ENCODE measurements at regions not wholly inside any gene's neighbourhood (a gene's known extent, or its start where the extent isn't known, plus 50 kb on each side); places are given as distances from the start of the nearest gene placed in this dataset.
A peak's percentile ranks its signal among the peaks of the same experiment; 100 is the strongest.

DNA sequence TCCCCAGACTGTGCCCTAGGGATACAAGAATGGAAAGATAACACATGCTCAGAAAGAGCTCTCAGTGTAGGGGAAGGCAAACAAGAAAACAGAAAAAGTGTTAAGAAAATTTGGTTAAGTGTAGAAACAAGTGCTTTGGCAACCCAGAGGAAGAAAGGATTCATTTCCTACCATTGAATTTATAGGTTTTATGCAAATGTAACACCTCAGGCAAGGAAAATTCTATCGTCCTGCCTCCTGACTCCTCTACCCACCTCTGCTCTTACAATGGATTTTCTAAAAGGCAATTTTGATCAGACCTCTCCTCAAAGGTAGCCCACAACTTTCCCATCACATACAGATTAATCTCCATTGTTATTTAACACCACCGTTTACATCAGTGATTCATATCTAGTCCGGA, 298.7 kb downstream of the RFC3 start:
- no peak for DNase-seq (ENCODE audit: low read depth)

GRCh38 chr13:34124666-34125306, 306.8 kb downstream of the RFC3 start:
- DNase-seq (ENCODE audit: low read depth), result no peak

DNA sequence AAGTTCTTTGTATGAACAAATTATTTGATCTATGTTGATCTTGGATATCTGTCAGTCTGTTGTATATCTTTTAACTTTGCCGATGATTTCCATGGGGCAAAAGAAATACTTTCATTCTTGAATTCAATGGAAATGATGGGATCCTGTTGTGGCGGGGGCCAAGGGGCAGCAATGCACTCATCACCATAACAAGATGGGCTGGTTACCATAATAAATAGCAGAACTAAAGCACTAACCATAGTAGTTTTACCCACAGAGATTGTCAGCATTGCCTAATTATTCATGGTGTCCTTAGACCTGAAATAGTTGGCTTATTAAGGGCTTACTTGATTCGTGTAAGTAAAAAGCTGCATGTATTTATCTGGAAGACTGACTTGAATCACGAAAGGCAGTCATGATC, 309.6 kb downstream of the RFC3 start:
- no peak for DNase-seq (ENCODE audit: low read depth)

DNA sequence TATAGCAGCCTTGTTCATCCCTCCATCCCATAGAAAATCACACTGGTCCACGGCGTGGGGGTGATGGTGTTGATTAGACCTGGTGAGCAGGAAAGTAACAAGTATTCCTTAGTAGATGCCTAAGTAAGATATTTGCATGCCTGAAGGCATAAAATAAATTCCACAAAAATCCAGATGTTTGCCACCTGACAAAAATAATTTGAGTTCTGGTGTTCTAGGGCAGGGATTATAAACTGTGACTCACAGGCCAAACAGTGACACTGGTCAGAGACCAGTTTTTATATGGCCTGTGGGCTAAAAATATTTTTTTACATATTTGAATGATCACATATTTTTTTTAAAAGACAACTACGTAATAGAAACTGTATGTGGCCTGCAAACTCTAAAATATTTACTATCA, 310.7 kb downstream of the RFC3 start:
- DNase-seq (ENCODE audit: low read depth), result no peak

- no peak for DNase-seq (ENCODE audit: low read depth)
These were observed 311.5 kb downstream of the RFC3 start for GRCh38 chr13:34129436-34129835.

- no peak for DNase-seq (ENCODE audit: low read depth)
These were observed 319.3 kb downstream of the RFC3 start for GRCh38 chr13:34137200-34137599.

DNA sequence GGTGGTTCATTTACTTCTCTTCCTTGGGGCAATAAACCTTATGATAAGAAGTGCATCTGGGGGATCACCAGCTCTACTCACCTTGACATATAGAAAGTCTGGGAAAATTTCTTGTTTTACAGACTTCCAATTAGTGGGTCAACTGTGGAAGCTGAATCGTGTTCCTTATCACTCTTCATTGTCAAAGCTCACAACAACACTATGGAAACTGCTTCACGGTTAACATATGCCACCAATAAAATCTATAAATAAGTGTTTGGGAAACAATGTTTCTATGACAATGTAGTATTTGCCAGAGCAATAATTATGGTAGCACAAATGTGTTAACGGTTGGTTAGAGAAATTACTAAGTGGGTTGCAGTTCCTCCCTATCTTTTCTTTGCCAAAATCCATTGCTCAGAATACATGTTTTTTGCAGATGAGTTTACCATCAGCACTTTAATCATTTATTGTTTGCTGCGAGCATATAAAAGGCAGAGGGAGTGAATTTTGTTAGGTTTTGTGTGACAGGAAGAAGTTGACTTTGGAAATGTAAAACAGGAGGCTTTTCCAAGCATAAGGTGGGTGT, 321.8 kb downstream of the RFC3 start:
- no peak for DNase-seq (ENCODE audit: low read depth)

DNA sequence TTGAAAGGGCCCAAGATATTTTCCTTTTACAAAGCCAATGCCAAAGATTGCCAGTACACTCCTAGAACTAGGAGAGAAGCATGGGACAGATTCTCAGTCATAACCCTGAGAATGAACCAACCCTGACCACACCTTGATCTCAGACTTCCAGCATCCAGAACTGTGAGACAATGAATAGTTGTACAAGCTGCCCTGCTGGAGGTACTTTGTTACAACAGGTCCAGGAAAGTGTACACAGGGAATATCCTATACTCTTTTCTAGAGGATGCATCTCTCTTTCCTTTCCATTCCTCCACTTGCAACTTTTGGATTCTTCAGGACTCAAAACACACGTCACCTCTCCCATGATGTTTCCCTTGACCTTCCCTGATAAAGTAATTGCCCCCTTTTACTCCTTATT, 325.7 kb downstream of the RFC3 start:
- no peak for DNase-seq (ENCODE audit: low read depth)

- DNase-seq (ENCODE audit: low read depth), result no peak
These were observed 326.2 kb downstream of the RFC3 start for GRCh38 chr13:34144142-34144541.

- no peak for DNase-seq (ENCODE audit: low read depth)
These were observed 327.1 kb downstream of the RFC3 start for GRCh38 chr13:34145061-34145460.

DNA sequence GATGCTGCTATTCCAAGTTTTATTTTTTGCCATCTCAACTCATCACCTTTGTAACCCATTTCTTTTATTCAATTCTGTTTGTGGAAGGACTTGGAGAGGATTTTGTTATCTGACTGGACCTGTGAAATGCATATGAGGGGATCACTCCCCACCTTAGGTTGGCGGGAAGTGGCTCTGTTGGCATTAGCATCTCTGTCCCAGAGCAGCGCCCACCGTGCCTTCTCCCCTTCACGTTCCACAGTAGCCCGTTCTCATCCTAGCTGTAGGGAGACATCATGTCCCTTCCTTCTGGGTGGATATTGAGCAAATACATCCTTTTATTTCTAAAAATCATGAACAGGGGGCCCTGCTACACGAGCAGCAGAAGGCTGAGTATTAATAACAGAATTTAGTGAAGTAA, 330.4 kb downstream of the RFC3 start:
- DNase-seq (ENCODE audit: low read depth), result no peak

DNA sequence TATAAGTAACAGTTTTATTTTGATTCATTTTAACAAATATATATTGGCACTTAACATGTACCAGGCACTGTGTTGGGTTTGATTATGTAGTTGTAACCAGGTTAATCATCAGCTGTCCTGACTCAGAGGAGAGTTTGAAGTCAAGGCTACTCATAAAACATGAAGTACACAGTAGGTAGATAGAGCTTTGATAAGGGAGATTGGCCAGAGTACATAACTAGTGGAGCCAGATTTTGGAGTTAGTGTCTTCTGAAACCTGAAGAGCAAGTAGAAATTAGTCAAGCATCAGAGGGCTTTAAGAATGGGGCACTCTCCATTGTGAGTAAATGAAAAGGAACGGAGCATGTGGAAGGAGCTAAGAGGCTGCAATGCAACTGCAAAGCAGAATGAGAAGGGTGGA, 333.9 kb downstream of the RFC3 start:
- DNase-seq (ENCODE audit: low read depth), result no peak

DNA sequence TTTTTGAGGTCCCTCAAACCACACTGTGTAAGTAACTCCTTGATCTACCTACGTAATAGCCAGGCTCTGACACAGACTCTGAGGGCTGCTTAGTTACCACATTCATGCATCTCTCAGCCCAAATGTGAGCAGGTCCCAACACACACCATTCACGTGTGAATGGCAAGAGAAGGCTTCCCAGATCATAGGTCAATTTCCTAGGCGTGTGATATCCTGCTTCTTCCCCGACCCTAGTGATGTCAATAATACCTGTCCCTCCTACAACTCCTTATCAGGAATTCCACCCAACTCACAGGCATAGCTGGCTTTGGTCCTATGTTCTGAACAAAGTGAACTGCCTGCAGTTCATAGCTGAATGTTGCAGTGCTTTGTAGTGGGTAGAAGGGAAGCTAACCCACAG, 334.5 kb downstream of the RFC3 start:
- DNase-seq (ENCODE audit: low read depth), result no peak

- no peak for DNase-seq (ENCODE audit: low read depth)
These were observed 335.0 kb downstream of the RFC3 start for GRCh38 chr13:34152996-34153395.

DNA sequence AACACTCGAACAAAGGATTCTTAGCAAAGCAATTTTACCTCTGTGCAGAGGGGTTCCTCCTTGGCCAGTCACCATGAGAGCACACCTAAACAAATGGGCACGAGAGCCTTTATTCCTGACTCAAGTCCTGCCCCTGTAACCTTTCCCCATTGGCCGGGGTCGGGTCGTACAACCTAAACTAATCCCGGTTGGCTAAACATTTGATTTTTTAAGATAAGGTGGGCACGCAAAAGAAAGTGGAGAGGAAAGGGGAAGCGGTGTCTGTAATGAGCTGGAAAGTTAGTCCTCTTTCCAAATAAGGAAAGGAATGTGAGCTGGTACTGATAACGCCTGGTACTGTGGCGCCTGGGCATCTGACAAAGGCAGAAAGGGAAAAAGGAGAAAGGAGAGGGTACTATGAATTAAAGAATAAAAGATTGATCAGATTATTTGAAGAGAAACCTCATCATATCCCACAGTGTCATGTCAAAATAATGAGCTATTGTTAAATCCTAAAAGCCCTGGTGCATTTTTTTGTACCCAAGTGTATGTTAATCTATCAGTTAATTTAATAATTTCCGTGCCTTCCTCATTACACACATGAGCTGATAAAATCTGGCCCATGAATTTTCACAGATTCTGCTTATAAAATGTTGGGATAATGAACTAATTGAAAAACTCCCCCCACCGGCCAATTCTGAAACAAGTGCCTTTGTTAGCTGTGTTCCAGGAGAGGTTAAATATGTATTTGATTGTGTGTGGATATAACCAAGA, 335.7 kb downstream of the RFC3 start:
- no peak for DNase-seq (ENCODE audit: low read depth)

DNA sequence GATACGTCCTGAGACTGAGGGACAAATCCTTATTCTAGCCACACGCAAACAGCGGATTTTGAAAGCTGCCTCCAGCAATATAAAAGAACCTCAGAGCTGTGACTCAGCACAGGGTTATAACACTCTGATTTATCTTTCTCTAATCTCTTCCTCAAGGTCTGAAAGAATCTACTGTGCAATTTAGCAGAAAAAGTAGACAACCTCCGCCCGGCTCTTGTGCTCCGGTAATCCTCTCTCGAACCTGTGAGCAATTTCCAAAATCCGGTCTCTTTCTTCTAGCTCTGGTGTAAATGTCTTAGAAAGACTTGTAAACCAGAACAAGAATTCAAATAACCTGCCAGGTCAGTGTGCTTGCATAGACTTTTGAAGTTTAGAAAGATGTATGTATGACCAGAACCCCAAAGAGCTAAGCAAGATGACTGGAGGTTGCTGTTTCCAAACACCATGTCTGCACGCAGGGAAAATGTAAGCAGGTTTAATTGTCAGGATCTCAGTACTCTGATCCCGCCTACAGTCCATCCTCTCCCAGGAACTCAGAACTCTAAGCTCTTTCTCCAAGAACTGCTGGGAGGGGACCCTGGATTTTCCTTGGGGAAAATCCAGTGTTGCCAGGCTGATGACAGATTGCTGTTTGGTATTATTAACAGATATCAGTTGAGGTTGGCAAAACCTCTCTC, 338.1 kb downstream of the RFC3 start:
- DNase-seq (ENCODE audit: low read depth), result no peak

GRCh38 chr13:34156841-34157365, 339.0 kb downstream of the RFC3 start:
- DNase-seq (ENCODE audit: low read depth), result peak; percentile 3

GRCh38 chr13:34159946-34160345, 342.0 kb downstream of the RFC3 start:
- no peak for DNase-seq (ENCODE audit: low read depth)

DNA sequence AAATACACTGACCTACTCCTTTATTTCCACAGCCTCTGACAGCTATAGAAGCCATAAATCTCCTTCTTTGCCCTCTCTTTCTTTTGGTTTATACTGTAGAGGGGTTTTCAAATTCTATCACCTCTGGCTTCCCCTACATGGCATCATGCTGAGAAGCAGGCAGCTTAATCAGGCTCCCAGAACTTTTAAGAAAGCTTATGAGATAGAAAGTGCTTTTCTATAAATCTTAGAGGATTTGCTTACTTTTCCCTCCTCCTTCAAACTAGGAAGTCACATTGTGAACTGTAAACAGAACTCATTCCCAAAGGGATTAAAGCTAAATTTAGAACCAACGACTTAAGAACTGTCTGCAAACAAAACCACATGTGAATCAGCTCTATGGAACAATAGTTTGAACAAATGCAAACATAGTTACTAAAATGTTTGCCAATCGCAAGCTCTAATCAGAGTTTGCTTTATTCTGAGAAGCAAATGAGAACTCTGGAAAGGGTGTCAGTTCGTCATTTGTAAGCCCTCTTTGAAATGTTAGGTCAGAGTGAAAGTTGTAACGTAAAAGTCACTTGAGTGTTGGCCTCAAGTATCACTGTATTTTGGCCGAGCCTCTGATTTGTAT, 344.1 kb downstream of the RFC3 start:
- no peak for DNase-seq (ENCODE audit: low read depth)

GRCh38 chr13:34162544-34162933, 344.6 kb downstream of the RFC3 start:
- no peak for DNase-seq (ENCODE audit: low read depth)

- no peak for DNase-seq (ENCODE audit: low read depth)
These were observed 346.6 kb downstream of the RFC3 start for GRCh38 chr13:34164582-34164981.

- no peak for DNase-seq (ENCODE audit: low read depth)
These were observed 347.2 kb downstream of the RFC3 start for GRCh38 chr13:34165158-34165557.

All from T-helper 22 cell (primary cell).